ENCODE measurements at regions not wholly inside any gene's neighbourhood (a gene's known extent, or its start where the extent isn't known, plus 50 kb on each side); places are given as distances from the start of the nearest gene placed in this dataset.

DNA sequence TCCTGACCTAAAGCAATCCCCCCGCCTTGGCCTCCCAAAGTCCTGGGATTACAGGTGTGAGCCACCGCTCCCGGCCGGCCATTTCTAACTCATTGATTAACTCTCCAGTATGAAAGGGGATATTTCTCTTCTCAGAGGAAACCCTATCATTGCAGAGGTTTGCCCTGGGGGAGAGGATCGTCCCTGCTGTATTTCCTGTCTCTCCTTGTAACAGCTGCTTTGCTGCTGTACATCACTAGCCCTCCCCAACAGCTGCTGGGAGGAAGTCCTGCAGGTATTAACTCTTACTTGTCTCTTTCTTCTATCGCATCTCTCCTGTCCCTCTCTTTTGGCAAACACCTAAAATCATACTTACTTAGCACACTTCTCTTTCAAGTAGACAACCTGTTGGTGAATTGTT lies 219.0 kb upstream of the DSEL start:
- DNase-seq (ENCODE audit: extremely low spot score): no peak
- POLR2A ChIA-PET: no interaction called here
- TF ChIP-seq, protein P1, sequence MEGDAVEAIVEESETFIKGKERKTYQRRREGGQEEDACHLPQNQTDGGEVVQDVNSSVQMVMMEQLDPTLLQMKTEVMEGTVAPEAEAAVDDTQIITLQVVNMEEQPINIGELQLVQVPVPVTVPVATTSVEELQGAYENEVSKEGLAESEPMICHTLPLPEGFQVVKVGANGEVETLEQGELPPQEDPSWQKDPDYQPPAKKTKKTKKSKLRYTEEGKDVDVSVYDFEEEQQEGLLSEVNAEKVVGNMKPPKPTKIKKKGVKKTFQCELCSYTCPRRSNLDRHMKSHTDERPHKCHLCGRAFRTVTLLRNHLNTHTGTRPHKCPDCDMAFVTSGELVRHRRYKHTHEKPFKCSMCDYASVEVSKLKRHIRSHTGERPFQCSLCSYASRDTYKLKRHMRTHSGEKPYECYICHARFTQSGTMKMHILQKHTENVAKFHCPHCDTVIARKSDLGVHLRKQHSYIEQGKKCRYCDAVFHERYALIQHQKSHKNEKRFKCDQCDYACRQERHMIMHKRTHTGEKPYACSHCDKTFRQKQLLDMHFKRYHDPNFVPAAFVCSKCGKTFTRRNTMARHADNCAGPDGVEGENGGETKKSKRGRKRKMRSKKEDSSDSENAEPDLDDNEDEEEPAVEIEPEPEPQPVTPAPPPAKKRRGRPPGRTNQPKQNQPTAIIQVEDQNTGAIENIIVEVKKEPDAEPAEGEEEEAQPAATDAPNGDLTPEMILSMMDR (IDR thresholded peaks at IDR 0.05; ENCODE audit: control extremely low read depth, extremely low read depth, low read depth, missing control alignments): no peak
- CTCF ChIA-PET: no interaction called here

- no peak for DNase-seq (ENCODE audit: extremely low spot score)
- TF ChIP-seq, protein P1 (IDR thresholded peaks at IDR 0.05; ENCODE audit: control extremely low read depth, extremely low read depth, low read depth, missing control alignments): no peak
- ChIA-PET CTCF (no interaction called here), POLR2A (no interaction called here)
Observed at GRCh38 chr18:67733088-67733487, 216.6 kb upstream of the DSEL start.

- no peak for DNase-seq (ENCODE audit: extremely low spot score)
- TF ChIP-seq, protein P1 (IDR thresholded peaks at IDR 0.05; ENCODE audit: control extremely low read depth, extremely low read depth, low read depth, missing control alignments): no peak
- ChIA-PET CTCF (no interaction called here), POLR2A (no interaction called here)
Observed at GRCh38 chr18:67731851-67732250, 215.3 kb upstream of the DSEL start.

- POLR2A ChIA-PET: no interaction called here
- CTCF ChIA-PET: no interaction called here
- TF ChIP-seq, protein P1 (IDR thresholded peaks at IDR 0.05; ENCODE audit: control extremely low read depth, extremely low read depth, low read depth, missing control alignments): no peak
- DNase-seq (ENCODE audit: extremely low spot score): no peak
Observed at GRCh38 chr18:67730886-67731285, 214.4 kb upstream of the DSEL start.

DNA sequence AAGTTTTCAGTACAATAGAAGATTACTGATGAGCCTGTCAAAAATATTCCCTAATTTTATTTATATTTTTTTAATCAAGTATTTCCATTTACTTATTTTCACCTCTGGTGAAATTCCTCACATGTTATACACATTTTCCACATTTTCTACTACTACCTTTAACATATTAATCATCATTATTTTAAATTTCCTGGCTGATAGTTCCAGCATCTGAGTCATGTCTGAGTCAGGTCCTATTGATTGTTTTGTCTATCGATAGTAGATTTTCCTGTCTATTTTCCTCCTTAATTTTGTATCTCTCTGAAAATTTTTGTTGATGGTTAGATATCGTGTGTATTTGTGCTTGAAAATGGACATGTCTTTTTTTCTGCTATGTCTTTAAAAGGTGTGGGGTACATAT lies 211.8 kb upstream of the DSEL start:
- TF ChIP-seq, protein P1 (IDR thresholded peaks at IDR 0.05; ENCODE audit: control extremely low read depth, extremely low read depth, low read depth, missing control alignments): no peak
- ChIA-PET POLR2A (no interaction called here), CTCF (interaction anchor here (1.2 kb wide), 1 partner anchor 13 kb away, joined by 3 read pairs; no protein-coding TSS in a partner anchor)
- no peak for DNase-seq (ENCODE audit: extremely low spot score)

- no peak for DNase-seq (ENCODE audit: extremely low spot score)
- POLR2A ChIA-PET: no interaction called here
- CTCF ChIA-PET: no interaction called here
- TF ChIP-seq, protein P1 (IDR thresholded peaks at IDR 0.05; ENCODE audit: control extremely low read depth, extremely low read depth, low read depth, missing control alignments): no peak
Observed at GRCh38 chr18:67726882-67727281, 210.4 kb upstream of the DSEL start.

GRCh38 chr18:67717800-67718199 lies 201.3 kb upstream of the DSEL start:
- POLR2A ChIA-PET: no interaction called here
- TF ChIP-seq, protein P1 (IDR thresholded peaks at IDR 0.05; ENCODE audit: control extremely low read depth, extremely low read depth, low read depth, missing control alignments): no peak
- CTCF ChIA-PET: no interaction called here
- DNase-seq (ENCODE audit: extremely low spot score): no peak
